Heart left ventricle (tissue), 13 donors: ENCODE measurements at regions not wholly inside any gene's neighbourhood (a gene's known extent, or its start where the extent isn't known, plus 50 kb on each side); places are given as distances from the start of the nearest gene placed in this dataset.

ENCODE experiments used
- POLR2A ChIP-seq, 2 donors: fragments of 450-650 bp; IDR thresholded peaks; one replicate each; pipeline ENCODE4 v1.6.1; 2017; ENCODE audit warnings: antibody characterized with exemption in 2 of 2, mild to moderate bottlenecking in 2 of 2, moderate library complexity in 2 of 2
- TF ChIP-seq, protein P1 (sequence below), 12 donors: fragments of 200-600 bp; sonication (generic) in 4 of 12; IDR thresholded peaks; one replicate each; pipeline versions ENCODE4 v1.5.0 to v1.8.0; 2018 to 2022; ENCODE audit warnings: antibody characterized with exemption in 12 of 12, mild to moderate bottlenecking in 5 of 12
- donor health status: ischemic (EF 13 %, LVEDD 7.1; RV severe dilation, severe dysfunction).
- donor health status: DM: no; HTN: yes; CAD: no.
- donor health status: DM: no; HTN: no; CAD: no.
- donor health status: ischemic (EF 25% LVEDD 6.9; RV normal size, moderate dysfunction).
- donor health status: ischemic (EF 25% LVEDD 5.7; RV mildly dilated, moderate dysfunction).
- donor health status: ischemic (EF 35%, LVEDD 5.7; RV mildly dilated, moderate dysfunction).
- donor health status: nonischemic (EF 11% LVEDD 7.7; RV severe dilation, severe dysfunction).
- donor health status: DM: yes; HTN: yes; CAD: no.
- donor health status: PGD.
- donor health status: ischemic (EF 29% LVEDD 5.4; RV normal size, mild dysfunction).
- donor health status: nonischemic (EF 23%, LVEDD 6.1; RV moderate dilation, normal function).

DNA sequence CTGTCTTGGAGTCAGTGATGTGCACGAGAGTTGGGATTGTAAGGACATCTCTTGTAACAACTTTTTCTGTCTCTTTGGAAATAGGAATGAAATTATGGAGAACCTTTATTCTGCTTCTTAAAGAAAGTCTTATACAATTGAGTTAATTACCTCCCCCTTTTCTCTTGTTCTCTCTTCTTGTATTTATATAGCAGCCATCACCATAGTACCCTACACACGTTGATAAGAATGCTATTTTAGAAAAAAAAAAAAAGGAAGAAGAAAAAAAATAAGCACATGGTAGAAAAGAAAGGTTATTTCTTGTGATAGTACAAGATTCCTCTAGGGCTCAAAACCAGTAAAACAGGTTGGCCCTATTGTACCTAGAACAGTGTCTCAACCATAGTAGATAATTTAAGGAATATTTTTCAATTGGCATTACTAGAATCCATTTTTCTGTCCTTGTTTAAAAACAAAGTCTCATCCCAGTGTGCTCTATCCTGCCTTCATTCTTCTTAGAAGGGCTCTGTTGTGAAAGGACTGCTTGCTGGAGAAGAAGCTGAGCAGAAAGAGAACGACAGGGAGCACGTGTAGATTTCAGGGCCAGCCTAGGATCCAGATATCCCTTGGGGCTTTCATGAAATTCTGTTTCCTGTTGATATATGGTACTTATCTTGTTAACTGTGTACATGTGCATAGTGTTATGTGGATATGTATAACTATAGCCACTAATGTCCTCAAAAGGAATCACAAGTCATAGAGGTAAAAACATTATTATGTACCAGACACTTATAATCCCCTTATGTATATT is 392.3 kb upstream of the MEF2C start:
- TF ChIP-seq, protein P1, sequence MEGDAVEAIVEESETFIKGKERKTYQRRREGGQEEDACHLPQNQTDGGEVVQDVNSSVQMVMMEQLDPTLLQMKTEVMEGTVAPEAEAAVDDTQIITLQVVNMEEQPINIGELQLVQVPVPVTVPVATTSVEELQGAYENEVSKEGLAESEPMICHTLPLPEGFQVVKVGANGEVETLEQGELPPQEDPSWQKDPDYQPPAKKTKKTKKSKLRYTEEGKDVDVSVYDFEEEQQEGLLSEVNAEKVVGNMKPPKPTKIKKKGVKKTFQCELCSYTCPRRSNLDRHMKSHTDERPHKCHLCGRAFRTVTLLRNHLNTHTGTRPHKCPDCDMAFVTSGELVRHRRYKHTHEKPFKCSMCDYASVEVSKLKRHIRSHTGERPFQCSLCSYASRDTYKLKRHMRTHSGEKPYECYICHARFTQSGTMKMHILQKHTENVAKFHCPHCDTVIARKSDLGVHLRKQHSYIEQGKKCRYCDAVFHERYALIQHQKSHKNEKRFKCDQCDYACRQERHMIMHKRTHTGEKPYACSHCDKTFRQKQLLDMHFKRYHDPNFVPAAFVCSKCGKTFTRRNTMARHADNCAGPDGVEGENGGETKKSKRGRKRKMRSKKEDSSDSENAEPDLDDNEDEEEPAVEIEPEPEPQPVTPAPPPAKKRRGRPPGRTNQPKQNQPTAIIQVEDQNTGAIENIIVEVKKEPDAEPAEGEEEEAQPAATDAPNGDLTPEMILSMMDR (IDR thresholded peaks at IDR 0.05) = no peak
- no peak for TF ChIP-seq POLR2A (IDR thresholded peaks at IDR 0.05)
